Mononuclear cell (primary cell): ENCODE measurements at regions not wholly inside any gene's neighbourhood (a gene's known extent, or its start where the extent isn't known, plus 50 kb on each side); places are given as distances from the start of the nearest gene placed in this dataset.

ENCODE experiments used
- H3K27me3 ChIP-seq: 2 replicates; pipeline ENCODE4 v1.6.0; 2011; ENCODE audit warnings: low read length, control low read depth; ENCODE audit not compliant: insufficient read depth
- H3K4me1 ChIP-seq: 2 replicates; pipeline ENCODE4 v1.5.1; 2011; ENCODE audit warnings: mild to moderate bottlenecking, low read length, control low read depth; ENCODE audit not compliant: insufficient read depth
- H3K4me3 ChIP-seq: 2 replicates; pipeline ENCODE4 v1.5.1; 2011; ENCODE audit warnings: mild to moderate bottlenecking, low read length, moderate library complexity
- H3K9me3 ChIP-seq: 2 replicates; pipeline ENCODE4 v1.5.1; 2011; ENCODE audit warnings: low read depth, mild to moderate bottlenecking, control low read depth, low read length

DNA sequence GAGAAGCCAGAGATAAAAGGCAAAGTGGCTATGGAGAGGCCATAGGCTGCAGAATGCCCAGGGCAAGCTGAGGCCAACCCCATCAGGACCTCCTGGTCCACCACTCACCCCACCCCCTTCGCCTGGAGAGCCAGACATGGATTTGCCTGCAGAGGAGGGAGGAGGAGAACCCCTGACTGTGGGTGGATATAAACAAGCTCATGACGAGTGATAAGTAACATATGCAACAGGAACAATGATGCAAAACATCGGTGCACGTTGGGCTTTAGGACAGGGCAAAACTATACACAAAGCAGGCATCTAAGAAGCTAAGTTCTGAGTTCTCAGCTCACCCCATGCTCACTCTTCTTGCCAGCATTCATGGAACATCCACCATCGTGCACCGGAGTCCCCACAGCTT, 150.3 kb downstream of the ETS2 start:
- Histone ChIP-seq H3K4me3 (no peak overlapping the region), H3K4me1 (no peaks in the 10 kb centered on the region), H3K27me3 (no peaks in the 10 kb centered on the region), H3K9me3 (no peaks in the 10 kb centered on the region)

DNA sequence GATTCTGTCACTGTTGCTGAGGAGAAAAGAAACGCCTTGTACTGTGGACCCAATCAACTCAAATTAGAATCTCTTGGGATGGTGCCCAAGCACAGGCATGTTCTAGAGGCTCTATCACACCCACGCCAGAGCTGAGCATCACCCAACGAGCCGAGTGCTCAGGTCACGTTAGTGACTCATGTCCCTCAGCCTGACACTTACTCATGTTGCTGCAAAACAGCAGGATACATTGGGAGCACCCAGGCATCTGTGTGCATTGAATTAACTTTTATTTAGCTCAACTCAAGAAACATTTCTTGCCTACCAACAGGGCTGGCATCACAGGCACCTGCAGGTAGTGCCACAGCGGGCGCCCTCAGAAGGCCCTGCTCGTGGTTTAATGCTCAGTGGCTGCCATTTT, 149.8 kb downstream of the ETS2 start:
- Histone ChIP-seq H3K4me1 (no peaks in the 10 kb centered on the region), H3K27me3 (no peaks in the 10 kb centered on the region), H3K9me3 (no peaks in the 10 kb centered on the region), H3K4me3 (no peak overlapping the region)

DNA sequence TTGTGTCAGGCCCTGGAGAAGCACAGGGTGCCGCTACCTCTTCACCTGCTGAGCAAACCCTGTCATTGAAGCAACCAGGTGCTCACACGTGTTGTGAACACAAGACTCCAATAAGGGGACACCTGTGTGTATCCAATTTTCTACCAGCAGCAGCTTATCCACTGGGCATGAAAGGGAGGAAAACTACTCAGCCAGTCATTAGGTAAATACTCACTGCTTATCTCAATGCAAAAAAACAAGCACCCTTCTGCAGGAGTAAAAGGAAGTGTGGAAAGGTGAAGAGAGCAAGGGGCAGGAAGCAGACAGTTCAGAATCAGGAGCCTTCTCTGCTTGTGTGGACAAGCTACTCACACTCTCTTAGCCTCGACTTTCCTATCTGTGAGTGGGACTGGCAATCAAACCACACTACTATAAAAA, 148.9 kb downstream of the ETS2 start:
- Histone ChIP-seq H3K4me3 (no peak overlapping the region), H3K9me3 (peaks cover 9% of the 10 kb centered on the region), H3K27me3 (no peaks in the 10 kb centered on the region), H3K4me1 (no peaks in the 10 kb centered on the region)

DNA sequence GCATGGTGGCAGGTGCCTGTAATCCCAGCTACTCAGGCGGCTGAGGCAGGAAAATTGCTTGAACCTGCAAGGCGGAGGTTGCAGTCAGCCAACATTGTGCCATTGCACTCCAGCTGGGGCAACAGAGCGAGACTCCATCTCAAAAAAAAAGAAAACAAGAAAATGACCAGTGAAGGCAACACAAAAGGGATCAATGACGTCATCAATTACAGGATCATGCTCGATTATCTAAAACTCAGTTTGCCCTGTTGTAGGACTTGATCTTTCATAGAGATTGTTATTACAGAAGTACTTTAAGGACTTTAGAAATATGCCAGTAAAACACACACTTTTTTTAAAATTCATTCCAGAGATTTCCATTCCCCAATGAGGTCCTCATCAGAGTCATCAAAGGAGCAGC, 147.8 kb downstream of the ETS2 start:
- H3K4me1 ChIP-seq = no peaks in the 10 kb centered on the region
- H3K27me3 ChIP-seq = no peaks in the 10 kb centered on the region
- H3K9me3 ChIP-seq = peaks cover 10% of the 10 kb centered on the region
- H3K4me3 ChIP-seq = no peak overlapping the region

DNA sequence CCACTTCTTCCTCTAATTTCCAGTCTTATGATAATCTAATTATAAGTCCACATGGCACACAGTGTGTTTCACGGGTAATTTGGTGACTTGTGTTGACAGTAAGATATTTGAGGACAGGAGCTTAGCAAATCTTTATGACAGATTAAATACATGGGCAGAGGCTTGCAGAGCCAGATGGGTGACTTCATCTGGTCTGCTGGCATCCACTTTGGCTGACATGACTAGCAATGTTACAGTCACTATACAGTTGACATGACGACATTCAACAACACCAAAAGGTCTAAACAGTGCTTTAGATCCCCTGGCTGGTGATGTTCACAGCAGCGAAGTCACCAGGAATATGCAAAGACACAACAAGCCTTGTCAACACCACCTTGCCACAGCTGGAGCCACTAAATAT, 147.2 kb downstream of the ETS2 start:
- Histone ChIP-seq H3K4me3 (no peak overlapping the region), H3K4me1 (no peaks in the 10 kb centered on the region), H3K27me3 (no peaks in the 10 kb centered on the region), H3K9me3 (peaks cover 10% of the 10 kb centered on the region)

DNA sequence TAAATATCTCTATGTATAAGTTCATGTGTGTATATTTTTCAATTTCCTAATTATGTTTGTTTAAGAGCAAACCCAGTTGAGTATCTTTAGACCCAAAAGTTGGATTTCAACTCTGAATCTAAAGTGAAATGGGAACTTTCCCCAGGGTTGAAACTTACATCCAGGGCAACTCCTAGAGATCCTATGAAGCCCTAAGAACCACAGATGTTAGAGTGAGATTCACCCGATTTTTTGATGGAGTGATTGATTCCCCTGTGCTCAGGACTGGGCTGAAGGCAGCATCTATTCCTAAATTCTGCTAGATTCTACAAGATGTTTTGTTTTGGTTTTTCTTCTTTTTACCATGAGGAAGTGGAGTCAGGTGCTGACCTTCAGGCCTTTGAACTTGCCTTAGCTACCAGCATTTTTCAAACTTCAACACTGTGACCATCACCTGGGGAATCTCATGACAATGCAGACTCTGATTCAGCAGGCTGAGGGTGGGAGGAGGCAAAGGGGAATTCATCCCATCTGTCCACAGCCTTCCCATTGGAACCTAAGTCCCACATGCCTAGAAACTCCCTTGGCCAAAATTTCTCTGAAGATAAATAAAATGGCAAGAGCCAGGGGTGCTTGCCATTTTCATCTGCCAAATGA, 145.5 kb downstream of the ETS2 start:
- Histone ChIP-seq H3K27me3 (no peaks in the 10 kb centered on the region), H3K4me3 (no peak overlapping the region), H3K9me3 (peaks cover 10% of the 10 kb centered on the region), H3K4me1 (no peaks in the 10 kb centered on the region)

DNA sequence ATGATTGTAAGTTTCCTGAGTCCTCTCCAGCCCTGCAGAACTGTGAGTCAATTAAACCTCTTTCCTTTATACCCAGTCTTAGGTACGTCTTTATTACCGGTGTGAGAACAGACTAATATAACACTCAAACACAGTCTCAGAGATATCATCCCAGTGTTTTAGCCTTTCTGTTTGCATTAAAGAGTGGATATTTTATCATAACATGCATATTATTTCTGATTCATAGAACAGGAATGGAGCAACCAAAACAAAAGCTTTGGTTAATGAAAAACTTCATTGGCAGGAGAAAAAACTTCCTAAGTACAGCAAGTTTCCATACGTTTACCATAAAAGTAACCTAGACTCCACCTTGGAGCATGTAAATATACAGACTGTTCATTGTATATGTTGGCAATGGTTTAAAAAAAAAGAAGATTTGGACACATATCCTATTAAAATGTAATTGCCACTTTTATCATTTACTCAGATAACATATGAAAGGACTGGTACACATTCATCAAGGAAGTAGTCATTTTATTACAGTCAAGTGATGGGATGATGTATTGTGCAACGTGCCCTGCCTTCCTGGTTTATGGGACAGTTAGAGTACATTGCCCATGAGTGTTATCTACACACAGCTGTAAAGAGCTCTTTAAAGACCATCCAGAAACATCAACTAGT, 144.8 kb downstream of the ETS2 start:
- no peaks in the 10 kb centered on the region for H3K4me1 ChIP-seq
- H3K9me3 ChIP-seq = peaks cover 10% of the 10 kb centered on the region
- H3K4me3 ChIP-seq = no peak overlapping the region
- H3K27me3 ChIP-seq = no peaks in the 10 kb centered on the region

DNA sequence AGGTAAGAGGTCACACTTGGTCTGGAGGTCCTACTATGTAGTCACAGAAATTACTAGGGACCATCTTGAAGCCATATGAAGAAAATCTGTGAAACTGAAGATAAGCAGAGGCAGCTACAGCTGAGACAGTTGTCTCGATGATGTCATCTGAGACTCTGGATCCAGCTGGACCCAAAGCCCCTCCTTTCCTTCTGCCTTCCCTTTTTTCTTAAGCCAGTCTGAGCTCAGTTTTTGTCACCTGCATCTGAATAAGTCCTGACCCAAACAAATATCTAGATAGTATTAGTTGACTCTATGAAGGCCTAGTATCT, 143.3 kb downstream of the ETS2 start:
- H3K4me3 ChIP-seq = no peak overlapping the region
- peaks cover 10% of the 10 kb centered on the region for H3K9me3 ChIP-seq
- no peaks in the 10 kb centered on the region for H3K4me1 ChIP-seq
- H3K27me3 ChIP-seq = no peaks in the 10 kb centered on the region

DNA sequence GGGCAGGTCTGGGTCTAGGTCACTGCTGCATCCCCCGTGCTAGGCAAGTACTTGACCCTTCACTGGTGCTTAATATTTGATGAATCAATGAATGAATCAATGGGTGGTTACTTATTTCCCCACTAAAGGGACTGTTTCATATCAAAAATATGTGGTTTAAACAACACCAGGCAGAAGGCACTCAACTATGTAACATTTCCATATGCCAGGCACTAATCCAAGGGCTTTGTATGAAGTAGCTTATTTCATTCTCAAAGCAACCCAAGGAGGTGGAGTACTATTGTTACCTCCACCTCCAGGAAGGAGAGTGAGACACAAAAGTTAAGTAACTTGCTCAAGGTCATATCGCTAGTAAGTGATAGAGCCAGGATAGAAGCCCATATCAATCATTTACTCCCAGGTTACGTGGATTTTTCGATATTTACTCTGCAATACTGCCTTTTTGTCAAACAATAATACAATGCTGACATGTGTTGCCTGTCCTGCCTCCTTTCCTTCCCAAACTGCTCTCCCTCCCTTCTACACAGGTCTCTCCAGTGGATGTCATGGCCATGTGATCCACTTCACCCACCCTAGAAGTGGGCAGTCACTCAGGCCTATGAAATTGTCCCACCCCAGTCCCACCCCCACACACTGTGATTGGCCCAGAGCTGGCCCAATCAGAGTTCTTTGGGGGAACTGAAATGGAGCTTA, 142.8 kb downstream of the ETS2 start:
- no peak overlapping the region for H3K4me3 ChIP-seq
- peaks cover 10% of the 10 kb centered on the region for H3K9me3 ChIP-seq
- H3K4me1 ChIP-seq = no peaks in the 10 kb centered on the region
- H3K27me3 ChIP-seq = no peaks in the 10 kb centered on the region

DNA sequence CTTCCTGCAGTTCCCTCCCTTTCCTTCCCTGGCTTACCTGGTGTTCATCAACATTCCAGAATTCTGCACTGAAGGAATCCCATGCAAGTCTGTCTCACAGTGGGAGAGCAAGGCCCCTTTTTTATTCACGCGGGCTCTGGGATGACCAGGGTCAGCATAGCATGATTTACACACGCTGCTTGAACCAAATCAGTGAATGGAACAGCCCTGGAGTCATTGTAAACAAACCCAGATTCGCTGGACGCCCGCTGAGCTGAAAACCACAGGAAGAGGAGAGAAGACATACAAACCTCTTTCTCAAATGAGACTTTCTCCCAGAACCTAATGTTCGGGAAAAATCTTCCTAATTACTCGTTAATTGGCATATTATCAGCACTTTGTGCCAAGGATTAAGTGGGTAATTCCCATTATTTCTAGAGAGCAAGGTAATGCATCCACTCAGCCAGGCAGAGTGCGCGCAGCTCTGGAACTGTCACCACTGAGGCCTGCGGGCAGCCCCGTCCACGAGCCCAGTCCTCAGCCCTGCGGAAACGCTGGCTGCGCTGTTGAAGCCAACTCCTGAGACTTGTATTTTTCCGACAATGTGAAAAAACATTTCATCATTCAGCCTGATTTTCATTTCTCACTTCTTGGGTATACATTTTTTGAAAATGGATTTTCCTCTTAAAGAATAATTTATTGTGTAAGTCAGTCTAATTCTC, 140.0 kb downstream of the ETS2 start:
- no peaks in the 10 kb centered on the region for H3K4me1 ChIP-seq
- no peaks in the 10 kb centered on the region for H3K27me3 ChIP-seq
- H3K9me3 ChIP-seq = peaks cover 10% of the 10 kb centered on the region
- no peak overlapping the region for H3K4me3 ChIP-seq

DNA sequence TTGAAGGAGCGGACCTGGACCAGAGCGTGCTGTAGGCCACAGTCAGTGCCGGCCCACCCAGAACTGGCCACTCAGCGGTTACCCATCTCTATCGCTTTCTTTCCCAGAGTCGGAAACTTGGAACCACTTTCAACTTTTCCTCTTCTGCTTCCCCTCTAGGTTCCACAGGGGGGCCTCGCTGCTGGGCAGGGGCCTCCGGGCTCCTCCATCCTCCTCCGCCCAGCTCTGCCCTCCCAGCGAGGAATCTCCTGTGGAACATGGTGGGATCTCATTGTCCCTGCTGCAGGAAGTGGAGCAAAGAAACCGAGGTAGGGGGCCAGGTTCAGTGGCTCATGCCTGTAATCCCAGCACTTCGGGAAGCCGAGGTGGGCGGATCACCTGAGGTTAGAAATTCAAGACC, 139.2 kb downstream of the ETS2 start:
- Histone ChIP-seq H3K4me1 (no peaks in the 10 kb centered on the region), H3K4me3 (no peak overlapping the region), H3K9me3 (peaks cover 5% of the 10 kb centered on the region), H3K27me3 (no peaks in the 10 kb centered on the region)

DNA sequence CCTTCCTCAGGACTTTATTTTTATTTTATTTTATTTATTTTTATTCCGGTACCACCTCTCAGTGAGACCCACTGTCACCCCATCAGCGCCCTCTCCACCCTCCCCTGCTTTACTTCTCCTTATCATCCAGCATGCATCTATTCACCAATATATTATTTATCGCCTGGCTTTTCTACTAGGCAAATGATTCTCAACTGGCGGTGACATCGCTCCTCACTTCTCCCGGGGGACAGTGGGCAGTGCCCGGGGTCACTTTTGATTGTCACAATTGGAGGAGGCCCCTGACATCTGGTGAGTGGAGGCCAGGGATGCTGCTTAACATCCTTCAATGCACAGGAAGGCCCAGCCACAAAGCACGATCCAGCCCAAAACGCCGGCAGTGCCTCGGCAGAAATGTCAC, 138.7 kb downstream of the ETS2 start:
- no peaks in the 10 kb centered on the region for H3K4me1 ChIP-seq
- no peaks in the 10 kb centered on the region for H3K9me3 ChIP-seq
- no peak overlapping the region for H3K4me3 ChIP-seq
- H3K27me3 ChIP-seq = no peaks in the 10 kb centered on the region

DNA sequence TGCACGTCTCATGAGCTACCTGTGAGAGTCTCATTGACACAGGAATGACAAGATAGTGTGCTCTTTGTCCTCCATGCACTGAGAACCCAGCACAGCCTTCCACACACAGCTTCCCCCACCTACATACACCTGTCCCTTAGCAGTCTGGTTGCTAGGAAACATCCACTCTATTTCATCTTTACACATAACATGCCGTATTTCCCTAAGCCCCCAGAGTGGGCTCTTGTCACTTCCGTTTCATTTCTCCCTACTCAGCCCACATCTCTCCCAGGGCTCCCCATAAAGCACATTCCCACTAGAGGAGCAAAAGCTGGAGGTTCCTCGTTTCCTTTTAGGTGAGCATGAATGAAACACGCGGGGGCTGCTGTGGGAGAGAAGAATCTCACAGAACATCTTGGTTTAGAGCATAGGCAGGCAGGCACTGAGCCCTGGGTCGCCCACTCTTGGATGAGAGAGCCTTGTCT, 137.1 kb downstream of the ETS2 start:
- H3K4me3 ChIP-seq = no peak overlapping the region
- no peaks in the 10 kb centered on the region for H3K27me3 ChIP-seq
- no peaks in the 10 kb centered on the region for H3K4me1 ChIP-seq
- no peaks in the 10 kb centered on the region for H3K9me3 ChIP-seq

DNA sequence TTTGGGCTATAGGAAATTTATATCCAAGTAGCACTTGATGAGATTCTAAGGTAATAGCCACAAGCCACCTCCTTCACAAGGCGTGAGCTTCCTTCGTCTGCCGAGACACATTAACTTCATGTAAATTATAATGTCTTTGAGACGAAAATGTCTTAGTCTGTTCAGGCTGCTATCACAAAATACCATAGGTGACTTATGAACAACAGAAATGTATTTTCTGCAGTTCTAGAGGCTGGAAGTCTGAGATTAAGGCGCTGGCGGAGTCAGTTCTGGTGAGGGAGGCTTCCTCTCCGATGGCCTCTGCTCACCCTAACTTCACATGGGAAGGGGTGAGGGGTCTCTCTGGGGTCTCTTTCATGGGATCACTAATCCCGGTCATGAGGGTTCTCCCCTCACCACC, 133.0 kb downstream of the ETS2 start:
- Histone ChIP-seq H3K4me3 (no peak overlapping the region), H3K4me1 (no peaks in the 10 kb centered on the region), H3K27me3 (no peaks in the 10 kb centered on the region), H3K9me3 (no peaks in the 10 kb centered on the region)

DNA sequence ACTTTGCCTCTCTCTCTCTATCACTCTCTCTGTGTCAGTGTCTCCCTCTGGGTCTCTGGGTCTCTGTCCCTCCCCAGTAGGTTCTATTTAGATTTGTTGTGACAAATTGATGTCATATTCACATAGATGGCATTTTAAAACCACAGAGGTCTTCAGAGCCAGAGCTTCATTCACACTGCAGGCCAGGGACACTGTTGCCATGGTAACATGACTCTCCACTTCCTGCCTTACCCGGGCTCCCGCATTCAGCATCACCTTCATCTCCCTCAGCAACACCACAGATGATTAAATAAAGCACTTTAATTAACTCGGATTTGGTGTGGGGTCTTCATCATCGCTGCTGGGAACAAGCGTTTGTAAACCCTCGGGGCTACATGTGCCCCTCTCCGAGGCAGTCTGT, 132.6 kb downstream of the ETS2 start:
- Histone ChIP-seq H3K4me3 (no peak overlapping the region), H3K27me3 (no peaks in the 10 kb centered on the region), H3K4me1 (peaks cover 4% of the 10 kb centered on the region), H3K9me3 (no peaks in the 10 kb centered on the region)
